SK-N-MC (cell line): ENCODE measurements at regions not wholly inside any gene's neighbourhood (a gene's known extent, or its start where the extent isn't known, plus 50 kb on each side); places are given as distances from the start of the nearest gene placed in this dataset.
"Not testable (repeated sequence)": the region's sequence is repeated elsewhere in the genome, so short reads cannot be mapped to it uniquely, and the experiment has no call there.

ENCODE experiments used
- EZH2 ChIP-seq: fragments of 200-600 bp; sonication (generic); IDR thresholded peaks from one replicate; pipeline ENCODE4 v1.6.1; 2017; ENCODE audit warnings: antibody characterized with exemption
- POLR2AphosphoS5 ChIP-seq: IDR thresholded peaks from 2 replicates; pipeline ENCODE4 v1.6.1; 2012; ENCODE audit warnings: mild to moderate bottlenecking, low read depth, low read length, borderline replicate concordance

GRCh38 chr16:59450513-59450912 is 716.4 kb upstream of the GOT2 start:
- not testable (repeated sequence) for TF ChIP-seq POLR2AphosphoS5, EZH2
